Caco-2 (cell line): ENCODE measurements at regions not wholly inside any gene's neighbourhood (a gene's known extent, or its start where the extent isn't known, plus 50 kb on each side); places are given as distances from the start of the nearest gene placed in this dataset.

Experiments
- BruUV-seq: library from RNA; stranded (reverse); fragments of 400-500 nt; replicated peaks from 2 replicates; lab custom pipeline; 2021; lab: Mats Ljungman, UMichigan
- CTCF ChIA-PET: fragments of 300-600 bp; sonication (Branson Sonifier 250); formaldehyde crosslinking; loops from one replicate; lab custom pipeline; 2022; ENCODE audit warnings: antibody characterized with exemption; lab: Charles Lee
- POLR2A ChIA-PET: fragments of 300-600 bp; sonication (Branson Sonifier 250); formaldehyde crosslinking; loops from one replicate; lab custom pipeline; 2022; ENCODE audit warnings: antibody characterized with exemption; lab: Charles Lee
- DNase-seq, 2 experiments: peaks; one replicate each; pipeline versions ENCODE4 v3.0.0 to v3.0.0-alpha.2; 2020 to 2022
- H3K27me3 ChIP-seq: replicated peaks from 2 replicates; pipeline ENCODE4 v1.6.0; 2011; ENCODE audit warnings: low read length; ENCODE audit not compliant: control insufficient read depth, insufficient read depth
- H3K36me3 ChIP-seq: 2 replicates; pipeline ENCODE4 v1.5.1; 2011; ENCODE audit warnings: low read length; ENCODE audit not compliant: control insufficient read depth, insufficient read depth
- H3K4me1 ChIP-seq: fragments of 250-450 bp; sonication (Bioruptor Pico); 2 replicates; pipeline ENCODE4 v1.5.1; 2020; ENCODE audit warnings: mild to moderate bottlenecking
- H3K4me3 ChIP-seq: 2 replicates; pipeline ENCODE4 v1.5.1; 2011; ENCODE audit warnings: low read depth, mild to moderate bottlenecking, control low read depth, low read length
- H3K9me3 ChIP-seq: fragments of 250-450 bp; sonication (Bioruptor Pico); 2 replicates; pipeline ENCODE4 v1.5.1; 2020; ENCODE audit warnings: mild to moderate bottlenecking, moderate library complexity
- H3K27ac Mint-ChIP-seq: one replicate; pipeline ENCODE4 v1.8.0; 2022; ENCODE audit warnings: mixed read lengths; ENCODE audit not compliant: unreplicated experiment
- H3K27me3 Mint-ChIP-seq: one replicate; pipeline ENCODE4 v1.8.0; 2022; ENCODE audit warnings: mixed read lengths; ENCODE audit not compliant: insufficient read depth, unreplicated experiment
- H3K36me3 Mint-ChIP-seq: one replicate; pipeline ENCODE4 v1.8.0; 2022; ENCODE audit warnings: mild to moderate bottlenecking, mixed read lengths; ENCODE audit not compliant: insufficient read depth, unreplicated experiment
- H3K4me1 Mint-ChIP-seq: one replicate; pipeline ENCODE4 v1.8.0; 2022; ENCODE audit warnings: low read depth, mixed read lengths; ENCODE audit not compliant: unreplicated experiment
- H3K4me3 Mint-ChIP-seq: one replicate; pipeline ENCODE4 v1.8.0; 2022; ENCODE audit warnings: mild to moderate bottlenecking, moderate library complexity, mixed read lengths; ENCODE audit not compliant: unreplicated experiment
- H3K9me3 Mint-ChIP-seq: one replicate; pipeline ENCODE4 v1.8.0; 2022; ENCODE audit warnings: mixed read lengths; ENCODE audit not compliant: unreplicated experiment
- intact Hi-C: fragments of 100-400 bp; cut with micrococcal nuclease; formaldehyde crosslinking; loops from one replicate; pipeline ENCODE4 v1.10.0; 2022; ENCODE audit not compliant: unreplicated experiment
- TF ChIP-seq, protein P1 (sequence below), 2 experiments: fragments of 200-600 bp in 1 of 2; IDR thresholded peaks; 1 replicate in 1 of 2; 2 replicates in 1 of 2; pipeline versions ENCODE4 v1.5.1 to v1.8.0; 2011 to 2022; ENCODE audit warnings: antibody characterized with exemption in 1 of 2, control low read depth in 1 of 2, inconsistent platforms in 1 of 2, low read depth in 1 of 2, low read length in 1 of 2, mild to moderate bottlenecking in 1 of 2, moderate library complexity in 1 of 2; ENCODE audit not compliant: insufficient read depth in 1 of 2, severe bottlenecking in 1 of 2, unreplicated experiment in 1 of 2

DNA sequence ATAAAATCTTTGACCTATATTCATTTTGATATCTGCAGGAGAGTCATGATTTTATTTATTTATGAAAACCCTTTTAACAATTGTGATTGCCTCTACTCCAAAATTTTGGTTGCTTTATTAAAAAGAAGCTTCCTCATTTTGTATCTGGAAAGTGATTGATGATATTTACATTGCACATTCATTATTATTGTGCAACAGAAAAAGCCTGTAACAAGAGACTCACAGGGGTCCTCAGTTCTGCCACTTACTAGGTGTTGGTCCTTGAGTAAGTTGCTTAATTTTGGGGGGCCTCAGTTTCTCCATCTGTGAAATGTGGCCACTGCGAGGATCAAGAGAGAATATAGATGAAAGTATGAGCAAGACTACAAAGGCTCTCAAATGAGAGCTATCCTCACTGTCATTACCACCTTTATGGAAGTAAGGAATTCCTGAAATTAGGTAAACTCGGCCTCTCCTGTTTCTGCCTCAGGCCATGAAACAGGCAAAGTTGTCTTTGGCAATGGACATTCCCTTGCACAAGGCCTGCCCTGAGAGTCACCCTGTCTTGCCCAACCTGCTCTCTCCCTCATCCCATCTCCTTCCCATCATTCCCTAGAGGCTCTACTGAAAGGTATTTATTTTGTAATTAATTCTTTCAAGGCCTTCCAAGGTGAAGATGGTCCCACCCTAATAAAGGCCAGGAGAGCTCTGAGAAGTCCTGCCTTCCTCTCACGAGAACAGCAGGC, 66.1 kb upstream of the ABLIM1 start:
- Mint-ChIP-seq H3K9me3 (no peaks in the 10 kb centered on the region), H3K4me3 (no peak overlapping the region), H3K36me3 (no peaks in the 10 kb centered on the region), H3K27ac (no peak overlapping the region), H3K27me3 (peaks cover 2% of the 10 kb centered on the region), H3K4me1 (no peaks in the 10 kb centered on the region)
- Histone ChIP-seq H3K4me3 (no peak overlapping the region), H3K4me1 (no peaks in the 10 kb centered on the region), H3K36me3 (no peaks in the 10 kb centered on the region), H3K9me3 (0 out of 2 replicates have a peak, but pooled peaks cover 2% of the 10 kb centered on the region), H3K27me3 (no peaks in the 10 kb centered on the region)
- DNase-seq: no peak
- intact Hi-C loops: loop anchor here (5.0 kb wide), 1 partner anchor 43 kb away; no protein-coding TSS in a partner anchor
- TF ChIP-seq, protein P1, sequence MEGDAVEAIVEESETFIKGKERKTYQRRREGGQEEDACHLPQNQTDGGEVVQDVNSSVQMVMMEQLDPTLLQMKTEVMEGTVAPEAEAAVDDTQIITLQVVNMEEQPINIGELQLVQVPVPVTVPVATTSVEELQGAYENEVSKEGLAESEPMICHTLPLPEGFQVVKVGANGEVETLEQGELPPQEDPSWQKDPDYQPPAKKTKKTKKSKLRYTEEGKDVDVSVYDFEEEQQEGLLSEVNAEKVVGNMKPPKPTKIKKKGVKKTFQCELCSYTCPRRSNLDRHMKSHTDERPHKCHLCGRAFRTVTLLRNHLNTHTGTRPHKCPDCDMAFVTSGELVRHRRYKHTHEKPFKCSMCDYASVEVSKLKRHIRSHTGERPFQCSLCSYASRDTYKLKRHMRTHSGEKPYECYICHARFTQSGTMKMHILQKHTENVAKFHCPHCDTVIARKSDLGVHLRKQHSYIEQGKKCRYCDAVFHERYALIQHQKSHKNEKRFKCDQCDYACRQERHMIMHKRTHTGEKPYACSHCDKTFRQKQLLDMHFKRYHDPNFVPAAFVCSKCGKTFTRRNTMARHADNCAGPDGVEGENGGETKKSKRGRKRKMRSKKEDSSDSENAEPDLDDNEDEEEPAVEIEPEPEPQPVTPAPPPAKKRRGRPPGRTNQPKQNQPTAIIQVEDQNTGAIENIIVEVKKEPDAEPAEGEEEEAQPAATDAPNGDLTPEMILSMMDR (IDR thresholded peaks at IDR 0.05; ENCODE audit: insufficient read depth in 1 of 2, low read depth in 1 of 2, low read length in 1 of 2, severe bottlenecking in 1 of 2, unreplicated experiment in 1 of 2): no peak
- no TSS peak for BruUV-seq
- POLR2A ChIA-PET: no interaction called here
- CTCF ChIA-PET: no interaction called here

DNA sequence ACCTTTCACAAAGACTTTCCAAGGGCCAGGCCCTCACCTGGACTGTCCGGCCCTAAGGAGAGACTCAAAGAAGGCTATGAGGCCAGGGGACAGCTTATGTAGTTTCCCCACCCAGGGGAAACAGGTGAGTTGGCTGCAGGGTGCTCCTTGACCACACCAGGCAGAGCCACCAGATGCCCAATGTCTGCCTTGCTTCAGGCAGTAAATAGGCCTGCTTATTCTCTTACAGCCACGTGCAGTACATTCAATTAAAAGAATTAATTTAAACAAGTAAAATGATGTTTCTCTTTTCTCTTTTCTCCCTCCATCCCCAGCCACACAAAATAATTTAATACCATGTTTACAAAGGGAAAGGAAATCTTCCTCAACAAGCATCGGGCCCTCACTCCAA, 66.6 kb upstream of the ABLIM1 start:
- no peaks in the 10 kb centered on the region for H3K27me3 ChIP-seq
- BruUV-seq: no TSS peak

DNA sequence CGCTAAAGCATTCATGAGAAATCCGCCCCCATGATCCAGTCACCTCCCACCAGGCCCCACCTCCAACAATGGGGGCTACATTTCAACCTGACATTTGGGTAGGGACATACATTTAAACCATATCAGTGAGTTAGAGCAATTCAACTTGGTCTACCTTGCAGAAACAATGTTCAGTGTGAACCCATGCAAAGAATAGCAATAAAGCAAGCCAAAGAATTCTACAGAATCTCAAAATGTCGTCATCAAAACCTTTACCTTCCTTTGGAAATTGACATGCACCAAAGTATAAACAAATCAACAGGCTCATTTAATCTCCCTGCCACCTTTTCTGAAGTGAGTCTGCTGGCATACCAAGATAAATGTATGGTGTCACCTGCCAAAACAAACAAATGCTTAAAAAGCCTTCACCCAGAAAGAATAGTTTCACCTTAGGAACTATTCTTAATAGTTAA, 68.8 kb upstream of the ABLIM1 start:
- Mint-ChIP-seq H3K27ac (no peak overlapping the region), H3K9me3 (no peaks in the 10 kb centered on the region), H3K4me3 (no peak overlapping the region), H3K36me3 (no peaks in the 10 kb centered on the region), H3K4me1 (no peaks in the 10 kb centered on the region), H3K27me3 (peaks cover 2% of the 10 kb centered on the region)
- POLR2A ChIA-PET: no interaction called here
- intact Hi-C loops: no loop called here
- DNase-seq: no peak
- Histone ChIP-seq H3K9me3 (no peaks in the 10 kb centered on the region), H3K4me3 (no peak overlapping the region), H3K27me3 (no peaks in the 10 kb centered on the region), H3K36me3 (no peaks in the 10 kb centered on the region), H3K4me1 (no peaks in the 10 kb centered on the region)
- CTCF ChIA-PET: no interaction called here
- TF ChIP-seq, protein P1 (IDR thresholded peaks at IDR 0.05; ENCODE audit: insufficient read depth in 1 of 2, low read depth in 1 of 2, low read length in 1 of 2, severe bottlenecking in 1 of 2, unreplicated experiment in 1 of 2): no peak
- BruUV-seq: no TSS peak

More for the DNA sequence above, 66.6 kb upstream of the ABLIM1 start:
- peaks cover 2% of the 10 kb centered on the region for H3K27me3 Mint-ChIP-seq
- ChIA-PET POLR2A (no interaction called here), CTCF (no interaction called here)
- H3K9me3 Mint-ChIP-seq: no peaks in the 10 kb centered on the region
- Histone ChIP-seq H3K4me1 (no peaks in the 10 kb centered on the region), H3K9me3 (0 out of 2 replicates have a peak, but pooled peaks cover 2% of the 10 kb centered on the region), H3K4me3 (no peak overlapping the region), H3K36me3 (no peaks in the 10 kb centered on the region)
- H3K4me3 Mint-ChIP-seq: no peak overlapping the region
- TF ChIP-seq, protein P1 (IDR thresholded peaks at IDR 0.05; ENCODE audit: insufficient read depth in 1 of 2, low read depth in 1 of 2, low read length in 1 of 2, severe bottlenecking in 1 of 2, unreplicated experiment in 1 of 2): no peak
- no peaks in the 10 kb centered on the region for H3K36me3 Mint-ChIP-seq
- no peaks in the 10 kb centered on the region for H3K4me1 Mint-ChIP-seq
- DNase-seq: no peak
- H3K27ac Mint-ChIP-seq: no peak overlapping the region
- intact Hi-C loops: loop anchor here (5.0 kb wide), 1 partner anchor 43 kb away; no protein-coding TSS in a partner anchor
